Ascending aorta (tissue), 2 donors: ENCODE measurements at regions not wholly inside any gene's neighbourhood (a gene's known extent, or its start where the extent isn't known, plus 50 kb on each side); places are given as distances from the start of the nearest gene placed in this dataset.

Source experiments
- DNase-seq, 2 donors: peaks; one replicate each; pipeline ENCODE4 v3.0.0-alpha.2; 2019; ENCODE audit warnings: low spot score in 2 of 2
- H3K27ac ChIP-seq, 2 donors: fragments of 200-600 bp; sonication (generic); one replicate each; pipeline ENCODE4 v1.5.1; 2016 to 2017; ENCODE audit warnings: mild to moderate bottlenecking in 1 of 2
- H3K27me3 ChIP-seq: fragments of 200-600 bp; sonication (generic); one replicate; pipeline ENCODE4 v1.5.1; 2017
- H3K36me3 ChIP-seq, 2 donors: fragments of 200-600 bp; sonication (generic); one replicate each; pipeline ENCODE4 v1.5.1; 2016
- H3K4me1 ChIP-seq, 2 donors: fragments of 200-600 bp; sonication (generic); one replicate each; pipeline ENCODE4 v1.5.1; 2016 to 2017; ENCODE audit warnings: mild to moderate bottlenecking in 1 of 2
- H3K4me3 ChIP-seq, 2 donors: fragments of 200-600 bp; sonication (generic); one replicate each; pipeline ENCODE4 v1.5.1; 2016 to 2017; ENCODE audit warnings: mild to moderate bottlenecking in 1 of 2
- H3K9me3 ChIP-seq, 2 donors: fragments of 200-600 bp; sonication (generic); one replicate each; pipeline ENCODE4 v1.5.1; 2016
- CTCF ChIP-seq, 3 experiments: fragments of 200-600 bp in 2 of 3; fragments of 450-650 bp in 1 of 3; sonication (generic) in 2 of 3; IDR thresholded peaks; one replicate each; pipeline ENCODE4 v1.5.1; 2016 to 2019; ENCODE audit warnings: antibody characterized with exemption in 3 of 3, mild to moderate bottlenecking in 1 of 3, moderate library complexity in 1 of 3
- intact Hi-C: fragments of 100-400 bp; cut with DNase I; formaldehyde crosslinking; loops from one replicate; pipeline ENCODE4 v1.15.1; 2023

- intact Hi-C loops: no loop called here
- Histone ChIP-seq H3K4me1 (no peaks in the 10 kb centered on the region), H3K27me3 (no peaks in the 10 kb centered on the region), H3K36me3 (no peaks in the 10 kb centered on the region), H3K27ac (no peak overlapping the region), H3K9me3 (no peaks in the 10 kb centered on the region), H3K4me3 (no peak overlapping the region)
- DNase-seq: no peak
- no peak for TF ChIP-seq CTCF (IDR thresholded peaks at IDR 0.05)
These were observed 166.4 kb upstream of the IRAK1BP1 start for GRCh38 chr6:78700991-78701390.

GRCh38 chr6:78701407-78701806, 165.9 kb upstream of the IRAK1BP1 start:
- Histone ChIP-seq H3K27ac (no peak overlapping the region), H3K4me1 (no peaks in the 10 kb centered on the region), H3K27me3 (no peaks in the 10 kb centered on the region), H3K9me3 (no peaks in the 10 kb centered on the region), H3K4me3 (no peak overlapping the region), H3K36me3 (no peaks in the 10 kb centered on the region)
- intact Hi-C loops: no loop called here
- TF ChIP-seq CTCF (IDR thresholded peaks at IDR 0.05): no peak
- no peak for DNase-seq

- Histone ChIP-seq H3K27me3 (no peaks in the 10 kb centered on the region), H3K27ac (no peak overlapping the region), H3K4me3 (no peak overlapping the region), H3K9me3 (no peaks in the 10 kb centered on the region), H3K4me1 (no peaks in the 10 kb centered on the region), H3K36me3 (no peaks in the 10 kb centered on the region)
- no peak for TF ChIP-seq CTCF (IDR thresholded peaks at IDR 0.05)
- no peak for DNase-seq
- intact Hi-C loops: no loop called here
These were observed 158.3 kb upstream of the IRAK1BP1 start for GRCh38 chr6:78709021-78709420.

GRCh38 chr6:78713564-78713963, 153.8 kb upstream of the IRAK1BP1 start:
- DNase-seq: no peak
- no peak for TF ChIP-seq CTCF (IDR thresholded peaks at IDR 0.05)
- intact Hi-C loops: no loop called here
- Histone ChIP-seq H3K9me3 (no peaks in the 10 kb centered on the region), H3K4me1 (no peaks in the 10 kb centered on the region), H3K27ac (no peak overlapping the region), H3K36me3 (no peaks in the 10 kb centered on the region), H3K4me3 (no peak overlapping the region), H3K27me3 (no peaks in the 10 kb centered on the region)

GRCh38 chr6:78744144-78744543, 123.2 kb upstream of the IRAK1BP1 start:
- intact Hi-C loops: no loop called here
- peaks cover 0 to 22% of the 10 kb centered on the region in 2 donors for H3K9me3 ChIP-seq

More at GRCh38 chr6:78744144-78744543, 123.2 kb upstream of the IRAK1BP1 start:
- Histone ChIP-seq H3K4me3 (no peak overlapping the region), H3K27ac (no peak overlapping the region), H3K36me3 (no peaks in the 10 kb centered on the region), H3K4me1 (no peaks in the 10 kb centered on the region), H3K27me3 (no peaks in the 10 kb centered on the region)
- no peak for DNase-seq
- TF ChIP-seq CTCF (IDR thresholded peaks at IDR 0.05): no peak
